ENCODE measurements at regions not wholly inside any gene's neighbourhood (a gene's known extent, or its start where the extent isn't known, plus 50 kb on each side); places are given as distances from the start of the nearest gene placed in this dataset.
"Not testable (repeated sequence)": the region's sequence is repeated elsewhere in the genome, so short reads cannot be mapped to it uniquely, and the experiment has no call there.

GRCh38 chr6:68127074-68127473 is 508.0 kb upstream of the ADGRB3 start:
- H3K36me3 ChIP-seq: no peaks in the 10 kb centered on the region
- no peak overlapping the region for H3K4me3 ChIP-seq
- no peak for TF ChIP-seq CTCF (IDR thresholded peaks at IDR 0.05)
- no peak for DNase-seq (ENCODE audit: low spot score)
- intact Hi-C loops (cut with DNase I): no loop called here
- no peaks in the 10 kb centered on the region for H3K27me3 ChIP-seq (replicated peaks; ENCODE audit: insufficient read depth)
- H3K9me3 ChIP-seq: no peaks in the 10 kb centered on the region
- WGBS: 96% methylated on average over 4 of the region's 4 CpGs
- no peaks in the 10 kb centered on the region for H3K4me1 ChIP-seq (replicated peaks)
- H3K27ac ChIP-seq: no peak overlapping the region

GRCh38 chr6:68126089-68126749 is 508.9 kb upstream of the ADGRB3 start:
- H3K27ac ChIP-seq: no peak overlapping the region
- intact Hi-C loops (cut with DNase I): no loop called here
- WGBS: 93% methylated on average over 2 of the region's 2 CpGs
- no peak for DNase-seq (ENCODE audit: low spot score)
- H3K27me3 ChIP-seq (replicated peaks; ENCODE audit: insufficient read depth): no peaks in the 10 kb centered on the region
- no peaks in the 10 kb centered on the region for H3K9me3 ChIP-seq
- H3K36me3 ChIP-seq: no peaks in the 10 kb centered on the region
- no peak for TF ChIP-seq POLR2A (IDR thresholded peaks at IDR 0.05)
- TF ChIP-seq POLR2AphosphoS5 (IDR thresholded peaks at IDR 0.05): no peak
- TF ChIP-seq CTCF (IDR thresholded peaks at IDR 0.05): no peak
- no peaks in the 10 kb centered on the region for H3K4me1 ChIP-seq (replicated peaks)
- no peak overlapping the region for H3K4me3 ChIP-seq

- H3K4me1 ChIP-seq (replicated peaks); H3K36me3 ChIP-seq; H3K9me3 ChIP-seq; DNase-seq (ENCODE audit: low spot score); H3K4me3 ChIP-seq; H3K27me3 ChIP-seq (replicated peaks; ENCODE audit: insufficient read depth); intact Hi-C loops (cut with DNase I); H3K27ac ChIP-seq: not testable (repeated sequence)
- WGBS: 82% methylated on average over 2 of the region's 2 CpGs
These were observed 512.1 kb upstream of the ADGRB3 start for GRCh38 chr6:68122975-68123374.

GRCh38 chr6:68122032-68122431 is 513.0 kb upstream of the ADGRB3 start:
- no peak for TF ChIP-seq POLR2AphosphoS5 (IDR thresholded peaks at IDR 0.05)
- TF ChIP-seq CTCF (IDR thresholded peaks at IDR 0.05): no peak
- no peak for TF ChIP-seq POLR2A (IDR thresholded peaks at IDR 0.05)
- Histone ChIP-seq H3K36me3 (no peaks in the 10 kb centered on the region), H3K4me3 (no peak overlapping the region), H3K9me3 (no peaks in the 10 kb centered on the region), H3K27ac (no peak overlapping the region), H3K27me3 (replicated peaks; ENCODE audit: insufficient read depth) (no peaks in the 10 kb centered on the region), H3K4me1 (replicated peaks) (no peaks in the 10 kb centered on the region)
- 50% methylated on average over 2 of the region's 2 CpGs for WGBS
- intact Hi-C loops (cut with DNase I): no loop called here
- DNase-seq (ENCODE audit: low spot score): no peak

GRCh38 chr6:68120954-68121353 is 514.1 kb upstream of the ADGRB3 start:
- H3K27ac ChIP-seq; DNase-seq (ENCODE audit: low spot score); H3K36me3 ChIP-seq; H3K4me3 ChIP-seq; H3K4me1 ChIP-seq (replicated peaks); H3K27me3 ChIP-seq (replicated peaks; ENCODE audit: insufficient read depth); intact Hi-C loops (cut with DNase I); H3K9me3 ChIP-seq: not testable (repeated sequence)
- 89% methylated on average over 2 of the region's 2 CpGs for WGBS

GRCh38 chr6:68114463-68115047 is 520.5 kb upstream of the ADGRB3 start:
- Histone ChIP-seq H3K36me3 (no peaks in the 10 kb centered on the region), H3K27ac (no peak overlapping the region), H3K4me1 (replicated peaks) (no peaks in the 10 kb centered on the region), H3K4me3 (no peak overlapping the region), H3K27me3 (replicated peaks; ENCODE audit: insufficient read depth) (no peaks in the 10 kb centered on the region), H3K9me3 (no peaks in the 10 kb centered on the region)
- 89% methylated on average over 4 of the region's 4 CpGs for WGBS
- DNase-seq (ENCODE audit: low spot score): no peak
- intact Hi-C loops (cut with DNase I): no loop called here
- TF ChIP-seq POLR2AphosphoS5 (IDR thresholded peaks at IDR 0.05) (no peak), CTCF (IDR thresholded peaks at IDR 0.05) (no peak), POLR2A (IDR thresholded peaks at IDR 0.05) (no peak)

All from prostate gland (tissue), 2 donors.